GM19025 (cell line): ENCODE measurements at regions not wholly inside any gene's neighbourhood (a gene's known extent, or its start where the extent isn't known, plus 50 kb on each side); places are given as distances from the start of the nearest gene placed in this dataset.
A peak's percentile ranks its signal among the peaks of the same experiment; 100 is the strongest.

Experiments
- ATAC-seq: cut with Tn5 transposase; IDR thresholded peaks from one replicate; pipeline ENCODE4 v1.9.1; 2021; ENCODE audit warnings: mild to moderate bottlenecking, low read depth, moderate library complexity; ENCODE audit not compliant: unreplicated experiment

- ATAC-seq, result no peak
Observed at GRCh38 chrX:45760187-45760742, 559.6 kb upstream of the DIPK2B start.

GRCh38 chrX:45758738-45759397 is 558.2 kb upstream of the DIPK2B start:
- peak; percentile 62 for ATAC-seq

GRCh38 chrX:45758319-45758718 is 557.6 kb upstream of the DIPK2B start:
- peak; percentile 42 for ATAC-seq

- ATAC-seq, result no peak
Observed at GRCh38 chrX:45757272-45757671, 556.6 kb upstream of the DIPK2B start.

- no peak for ATAC-seq
Observed at GRCh38 chrX:45756557-45756956, 555.9 kb upstream of the DIPK2B start.

GRCh38 chrX:45755703-45756102 is 555.0 kb upstream of the DIPK2B start:
- no peak for ATAC-seq

GRCh38 chrX:45751156-45751555 is 550.5 kb upstream of the DIPK2B start:
- ATAC-seq, result no peak

- ATAC-seq, result no peak
Observed at GRCh38 chrX:45750639-45751038, 550.0 kb upstream of the DIPK2B start.

GRCh38 chrX:45749375-45749774 is 548.7 kb upstream of the DIPK2B start:
- no peak for ATAC-seq

GRCh38 chrX:45748369-45748774 is 547.7 kb upstream of the DIPK2B start:
- ATAC-seq, result no peak

GRCh38 chrX:45747905-45748304 is 547.2 kb upstream of the DIPK2B start:
- no peak for ATAC-seq

GRCh38 chrX:45745479-45745878 is 544.8 kb upstream of the DIPK2B start:
- ATAC-seq, result no peak

- ATAC-seq, result no peak
Observed at GRCh38 chrX:45743906-45744625, 543.4 kb upstream of the DIPK2B start.

GRCh38 chrX:45743081-45743533 is 542.4 kb upstream of the DIPK2B start:
- no peak for ATAC-seq

- ATAC-seq, result no peak
Observed at GRCh38 chrX:45740291-45740690, 539.6 kb upstream of the DIPK2B start.

- no peak for ATAC-seq
Observed at GRCh38 chrX:45735571-45735970, 534.9 kb upstream of the DIPK2B start.

- ATAC-seq, result no peak
Observed at GRCh38 chrX:45731448-45731847, 530.8 kb upstream of the DIPK2B start.

GRCh38 chrX:45727761-45728160 is 527.1 kb upstream of the DIPK2B start:
- ATAC-seq, result no peak

GRCh38 chrX:45722471-45722870 is 521.8 kb upstream of the DIPK2B start:
- ATAC-seq, result no peak

GRCh38 chrX:45719751-45720501 is 519.2 kb upstream of the DIPK2B start:
- ATAC-seq, result no peak

- no peak for ATAC-seq
Observed at GRCh38 chrX:45718676-45719075, 518.0 kb upstream of the DIPK2B start.
